GM19240 (cell line): ENCODE measurements at regions not wholly inside any gene's neighbourhood (a gene's known extent, or its start where the extent isn't known, plus 50 kb on each side); places are given as distances from the start of the nearest gene placed in this dataset.

ENCODE experiments used
- DNase-seq: peaks from one replicate; pipeline ENCODE4 v3.0.0; 2011; ENCODE audit warnings: low spot score; ENCODE audit not compliant: insufficient read length

DNA sequence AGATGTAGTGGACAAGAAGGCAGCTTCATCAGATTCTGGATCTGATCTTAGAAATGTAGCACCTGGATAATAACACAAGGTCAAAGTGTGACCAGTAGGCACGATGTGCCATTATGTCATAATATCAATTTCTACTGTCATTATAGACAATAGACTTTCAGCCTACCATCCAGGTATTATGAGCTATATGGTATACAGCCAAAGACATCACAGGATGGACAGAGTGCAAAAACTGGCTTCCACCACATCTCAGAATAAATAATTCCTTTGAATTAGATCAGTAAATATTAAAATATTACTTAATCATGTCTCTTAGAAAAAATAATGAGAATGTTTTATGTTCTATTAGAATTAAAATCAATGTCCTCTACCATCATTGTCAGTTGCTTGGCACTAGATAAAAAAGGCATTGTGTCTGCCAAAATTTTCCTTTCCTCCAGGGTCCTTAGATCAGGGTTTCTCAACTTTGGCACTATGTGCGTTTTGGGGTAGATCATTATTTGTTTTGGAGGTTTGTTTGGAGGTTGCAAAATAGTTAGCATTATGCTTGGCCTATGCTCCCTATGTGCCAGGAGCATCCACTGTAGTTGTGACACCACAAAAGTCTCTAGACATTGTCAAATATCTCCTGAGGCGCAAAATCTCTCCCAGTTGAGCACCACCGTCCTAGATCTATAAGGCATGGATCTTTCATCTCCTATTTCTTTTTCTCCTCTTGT is 86.7 kb upstream of the NRIP1 start:
- DNase-seq = no peak

DNA sequence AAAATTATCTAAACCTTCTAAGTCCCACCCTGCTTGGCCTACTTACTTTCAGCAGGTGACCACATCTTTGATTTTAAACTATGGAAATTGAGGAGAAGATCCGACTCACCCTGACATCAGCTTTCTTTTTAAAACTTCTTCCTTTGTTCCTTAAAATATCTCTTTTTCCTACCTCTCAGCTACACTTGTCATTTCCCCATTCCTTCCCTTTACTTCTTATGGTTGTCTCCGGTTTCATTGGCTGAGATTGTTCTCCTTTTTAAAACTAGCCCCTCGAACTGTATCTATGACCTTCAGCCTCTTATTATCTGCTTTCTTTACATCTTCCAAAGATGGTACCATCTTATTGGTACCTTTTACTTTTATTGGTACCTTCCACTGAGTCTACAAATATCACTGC is 87.8 kb upstream of the NRIP1 start:
- DNase-seq = no peak

DNA sequence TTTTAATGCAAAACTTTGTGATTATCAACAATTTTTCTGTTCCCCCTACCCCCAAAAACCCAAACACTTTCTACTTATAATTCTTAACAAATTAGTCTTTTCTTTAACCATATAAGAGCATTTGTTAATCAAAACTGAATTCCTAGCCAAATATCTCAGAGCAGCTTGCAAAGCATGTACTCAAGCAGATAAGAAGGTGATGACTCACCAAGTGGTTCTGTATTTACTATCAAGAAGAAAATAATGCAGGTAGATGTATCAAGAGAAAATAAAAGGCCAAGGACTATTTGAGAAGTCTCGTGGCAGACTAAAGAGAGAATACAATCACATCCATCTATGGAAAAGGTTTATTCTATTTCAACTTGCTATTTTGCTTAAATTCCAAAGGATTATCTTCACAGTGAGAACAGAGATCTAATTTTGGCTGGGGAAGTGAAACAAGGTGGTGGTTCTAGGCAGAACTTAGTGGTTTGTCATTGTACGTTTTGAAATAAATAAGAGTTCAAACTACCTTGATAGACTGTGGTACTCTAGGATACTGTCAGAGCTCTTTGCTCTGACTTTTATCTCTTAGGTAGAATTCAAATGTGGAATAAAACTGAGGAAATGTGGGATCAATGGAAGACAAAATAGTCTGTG is 94.7 kb upstream of the NRIP1 start:
- DNase-seq = no peak

DNA sequence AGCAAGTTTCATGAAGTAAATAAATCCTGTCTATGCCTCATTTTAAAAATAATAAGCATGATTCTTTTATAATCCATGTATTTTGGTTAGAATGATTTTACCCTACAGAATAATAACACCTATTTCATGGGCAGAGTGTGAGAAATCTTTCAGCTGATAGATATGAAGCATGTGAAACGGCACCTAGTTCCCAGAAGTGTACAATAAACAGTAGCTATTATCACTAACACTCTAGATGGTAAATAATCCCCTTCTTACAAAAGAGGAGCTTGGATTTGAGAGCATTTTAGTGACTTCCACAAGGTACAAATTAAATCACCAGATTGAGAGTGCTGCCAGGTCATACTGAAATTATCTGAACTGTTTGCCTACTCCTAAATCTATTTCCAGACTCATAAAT is 95.3 kb upstream of the NRIP1 start:
- no peak for DNase-seq

DNA sequence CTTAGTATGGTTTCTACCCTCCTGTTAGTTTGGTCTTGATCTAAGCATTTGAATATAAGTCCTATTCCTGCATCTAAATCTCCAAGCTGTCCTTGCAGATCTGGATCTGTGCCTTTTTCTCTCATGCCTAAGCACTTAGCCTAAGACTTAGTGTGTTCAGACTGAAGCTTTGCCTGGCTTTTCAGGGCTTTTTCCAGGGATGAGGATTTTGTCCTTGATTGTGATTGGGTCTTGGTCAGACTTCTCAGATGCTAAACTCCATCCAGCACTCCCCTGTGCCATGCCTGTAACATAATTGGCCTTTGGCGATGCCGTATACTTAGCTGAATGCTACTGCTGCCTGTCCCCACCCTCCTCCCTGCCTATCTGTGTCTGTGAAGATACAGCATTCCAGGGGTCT is 98.1 kb upstream of the NRIP1 start:
- DNase-seq = no peak

DNA sequence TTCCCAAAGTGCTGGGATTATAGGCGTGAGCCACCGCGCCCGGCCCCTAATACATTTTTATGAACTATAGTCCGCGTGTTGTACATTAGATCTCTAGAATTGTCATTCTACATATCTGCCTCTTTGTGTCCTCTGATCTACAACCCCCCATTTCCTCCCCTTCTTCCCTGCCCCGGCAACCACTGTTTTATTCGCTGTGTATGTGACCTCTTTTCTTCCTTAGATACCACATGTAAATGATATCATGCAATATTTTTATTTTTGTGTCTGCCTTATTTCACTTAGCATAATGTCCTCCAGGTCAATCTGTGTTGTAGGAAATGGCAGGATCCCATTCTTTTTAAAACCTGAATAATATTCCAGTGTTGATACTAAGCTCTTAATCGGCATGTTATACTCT is 99.5 kb upstream of the NRIP1 start:
- no peak for DNase-seq

GRCh38 chr21:15164678-15165303 is 100.0 kb upstream of the NRIP1 start:
- DNase-seq = no peak

- DNase-seq = no peak
Measured at GRCh38 chr21:15170614-15171013, 105.8 kb upstream of the NRIP1 start.

DNA sequence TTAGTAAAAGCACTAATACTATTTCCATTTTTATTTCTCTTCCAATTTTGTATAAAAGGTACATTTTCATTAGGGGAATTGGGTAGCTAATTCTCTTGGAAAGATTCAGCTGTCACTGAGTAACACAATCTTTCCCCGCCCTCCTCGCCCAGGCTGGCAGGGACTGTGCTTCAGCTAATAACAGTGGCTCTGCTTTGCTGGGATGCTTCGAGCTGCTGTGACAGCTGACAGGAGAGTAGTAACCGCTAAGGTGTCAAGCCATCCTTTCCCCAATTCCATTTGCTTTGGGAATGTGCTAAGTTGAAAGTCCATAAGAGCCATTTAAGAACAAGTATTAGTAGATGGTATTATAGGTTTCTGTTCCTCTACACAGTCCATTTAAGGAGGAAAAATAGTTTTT is 106.7 kb upstream of the NRIP1 start:
- DNase-seq = no peak

DNA sequence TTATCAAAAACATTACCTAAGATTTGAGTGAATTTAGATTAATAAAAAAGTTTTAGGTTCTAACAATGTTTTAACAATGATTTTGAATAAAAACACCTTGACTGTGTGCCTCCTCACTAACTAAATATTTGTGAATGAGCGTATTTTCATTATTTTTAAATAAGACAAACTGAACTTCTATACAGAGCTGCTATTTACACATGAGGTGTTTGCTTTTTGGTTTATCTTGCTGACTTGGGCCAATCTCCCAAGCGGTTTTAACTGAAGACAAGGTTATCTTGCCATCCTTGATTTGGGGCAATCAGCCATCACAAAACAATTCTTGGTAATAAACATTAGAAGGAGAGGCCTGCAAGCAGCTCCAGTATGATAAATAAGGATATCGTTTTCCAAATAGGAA is 108.2 kb upstream of the NRIP1 start:
- DNase-seq = no peak

GRCh38 chr21:15174923-15175322 is 110.1 kb upstream of the NRIP1 start:
- no peak for DNase-seq

DNA sequence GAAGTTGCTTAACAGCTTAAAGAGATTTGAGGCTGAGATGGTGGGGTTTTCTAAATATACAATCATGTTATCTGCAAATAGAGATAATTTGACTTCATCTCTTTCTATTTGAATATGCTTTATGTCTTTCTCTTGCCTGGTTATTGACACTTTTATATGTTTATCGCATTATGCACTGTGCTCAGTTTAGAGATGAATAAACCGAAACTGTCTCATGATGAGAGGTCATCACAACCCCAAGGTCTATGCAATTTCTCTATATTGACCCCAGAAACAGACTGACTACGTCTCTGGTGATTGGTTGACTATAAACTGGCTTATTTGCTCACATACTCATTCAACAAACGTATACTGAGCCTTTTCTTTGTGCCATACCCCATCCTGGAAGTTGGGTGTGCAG is 117.9 kb upstream of the NRIP1 start:
- DNase-seq = no peak

- no peak for DNase-seq
Measured at GRCh38 chr21:15183813-15184257, 119.0 kb upstream of the NRIP1 start.

DNA sequence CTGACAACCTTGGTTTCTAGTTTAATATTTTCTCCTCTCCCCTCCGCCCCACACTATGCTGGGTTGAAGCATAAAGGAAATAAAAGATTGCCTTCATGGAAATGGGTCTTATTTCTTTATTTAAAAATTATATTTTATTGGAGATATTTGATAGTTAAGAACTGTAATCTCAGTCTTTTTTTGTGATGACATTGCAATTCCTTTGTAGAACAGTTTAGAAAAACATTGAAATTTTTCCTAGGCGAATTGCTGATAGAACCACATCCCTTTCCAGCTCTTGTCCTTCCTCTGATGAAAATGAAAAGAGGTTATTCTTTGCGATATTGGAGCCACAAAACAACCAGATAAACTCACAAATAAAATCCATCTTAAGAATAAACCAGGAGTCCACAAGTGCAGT is 125.6 kb upstream of the NRIP1 start:
- DNase-seq = no peak

DNA sequence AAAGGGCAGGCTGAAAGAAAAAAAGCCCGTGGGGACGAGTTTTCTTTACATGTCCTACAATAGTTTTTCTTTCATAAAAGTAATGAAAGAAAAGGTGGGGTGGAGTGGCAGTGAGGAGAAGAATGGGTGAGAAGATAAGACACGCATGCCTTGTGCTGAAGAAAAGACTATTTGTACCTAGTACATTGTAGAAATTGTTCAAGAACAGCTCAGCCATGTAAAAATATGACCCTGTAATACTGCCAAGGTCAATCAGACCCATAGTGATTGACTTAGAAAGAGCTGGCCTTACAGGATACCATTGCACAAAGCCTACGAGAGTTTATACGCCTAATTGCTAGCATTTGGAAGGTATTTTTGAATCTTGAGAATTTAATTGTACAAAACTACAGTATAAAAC is 126.0 kb upstream of the NRIP1 start:
- no peak for DNase-seq

GRCh38 chr21:15191342-15191741 is 126.5 kb upstream of the NRIP1 start:
- DNase-seq = no peak

DNA sequence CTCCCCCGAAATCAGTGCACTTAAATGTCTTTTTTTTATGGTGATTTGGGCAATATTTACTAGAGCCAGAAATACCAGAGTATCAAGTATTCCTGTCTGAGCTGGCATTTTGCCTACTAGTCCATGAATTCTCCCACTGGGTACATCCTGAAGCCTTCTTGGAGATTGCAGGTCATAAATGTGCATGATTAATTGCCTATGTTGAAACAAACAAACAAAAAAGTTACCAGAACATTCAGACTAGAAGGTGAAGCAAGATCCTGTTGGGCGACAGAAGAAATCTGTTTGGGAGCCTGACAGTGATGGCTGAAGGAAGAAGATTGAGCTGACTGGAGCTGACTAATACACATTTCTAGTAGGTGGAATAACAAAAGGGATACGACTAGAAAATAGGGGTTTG is 127.4 kb upstream of the NRIP1 start:
- no peak for DNase-seq

- DNase-seq = no peak
Measured at GRCh38 chr21:15193937-15194336, 129.1 kb upstream of the NRIP1 start.

DNA sequence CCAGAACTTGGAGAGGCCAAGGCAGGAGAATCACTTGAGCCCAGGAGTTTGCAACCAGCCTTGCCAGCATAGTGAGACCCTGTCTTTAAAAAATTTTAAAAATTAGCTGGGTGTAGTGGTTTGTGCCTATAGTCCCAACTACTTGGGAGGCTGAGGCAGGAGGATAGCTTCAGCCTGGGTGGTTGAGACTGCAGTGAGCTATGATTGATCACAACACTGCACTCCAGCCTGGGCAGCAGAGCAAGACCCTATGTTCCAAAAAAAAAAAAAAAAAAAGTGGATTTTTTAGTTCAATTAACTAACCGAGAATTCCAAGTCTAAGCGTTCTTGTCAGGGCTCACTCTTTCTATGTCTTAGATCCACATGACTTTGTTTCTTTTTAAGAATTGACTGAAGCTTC is 130.3 kb upstream of the NRIP1 start:
- DNase-seq = no peak

DNA sequence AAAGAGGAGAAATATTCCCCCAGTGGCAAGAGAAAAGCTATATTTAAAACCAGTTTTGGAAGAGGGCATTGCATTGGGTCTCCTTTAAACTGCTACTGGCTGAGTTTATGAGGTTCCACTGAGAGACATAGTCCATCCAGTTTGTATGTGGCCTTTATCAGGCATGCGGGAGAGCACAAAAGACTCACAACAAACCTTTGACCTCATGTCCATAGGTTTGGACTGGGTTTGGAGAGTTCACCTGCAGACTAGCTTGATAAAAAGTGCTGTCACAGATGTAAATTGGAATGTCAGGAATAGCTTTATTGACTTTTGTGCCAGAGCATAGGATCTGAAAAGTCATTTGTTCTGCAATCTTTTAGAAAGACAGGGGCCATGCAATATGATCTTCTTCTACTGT is 131.0 kb upstream of the NRIP1 start:
- DNase-seq = no peak

DNA sequence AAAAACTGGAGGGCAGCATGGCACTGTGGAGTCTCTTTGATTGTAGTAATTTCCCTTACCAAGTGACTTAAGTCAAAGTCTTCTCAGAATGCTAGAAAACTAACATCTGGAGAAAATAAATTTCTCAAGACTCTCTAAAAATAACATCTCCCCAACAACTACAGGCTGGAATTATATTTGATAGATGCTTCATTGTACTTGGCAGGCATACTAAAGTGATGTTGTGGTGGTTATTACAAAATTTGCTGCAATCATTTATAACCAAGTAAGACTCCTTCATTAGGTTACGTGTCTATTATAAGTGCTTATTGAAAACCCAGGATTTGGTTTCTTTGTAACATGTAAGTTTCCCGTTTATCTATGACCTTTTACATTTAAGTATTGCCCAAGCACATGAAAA is 132.9 kb upstream of the NRIP1 start:
- no peak for DNase-seq

- no peak for DNase-seq
Measured at GRCh38 chr21:15199414-15200383, 134.9 kb upstream of the NRIP1 start.
